M059J (cell line): ENCODE measurements at regions not wholly inside any gene's neighbourhood (a gene's known extent, or its start where the extent isn't known, plus 50 kb on each side); places are given as distances from the start of the nearest gene placed in this dataset.

Experiments
- DNase-seq: peaks from one replicate; pipeline ENCODE4 v3.0.0-alpha.2; 2012; ENCODE audit warnings: low read depth

DNA sequence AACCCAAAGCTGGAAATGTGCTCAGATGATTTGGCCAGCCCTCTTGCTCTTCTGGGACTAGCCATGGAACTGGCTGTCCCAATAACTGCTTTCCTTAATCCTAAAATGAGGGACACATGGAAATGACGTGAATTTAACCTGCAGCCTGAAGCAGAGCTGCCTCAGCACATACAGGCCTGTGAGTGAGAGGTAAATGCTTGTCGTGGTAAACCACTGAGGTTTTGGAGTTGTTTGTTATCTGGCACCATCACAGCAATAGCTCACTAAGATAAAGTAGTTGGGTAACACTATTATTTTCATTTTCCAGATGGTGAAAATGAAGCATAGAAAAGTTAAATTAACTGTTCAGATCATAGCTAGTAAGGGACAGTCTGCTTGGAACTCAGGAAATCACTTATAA lies 333.4 kb upstream of the CHD6 start:
- no peak for DNase-seq

DNA sequence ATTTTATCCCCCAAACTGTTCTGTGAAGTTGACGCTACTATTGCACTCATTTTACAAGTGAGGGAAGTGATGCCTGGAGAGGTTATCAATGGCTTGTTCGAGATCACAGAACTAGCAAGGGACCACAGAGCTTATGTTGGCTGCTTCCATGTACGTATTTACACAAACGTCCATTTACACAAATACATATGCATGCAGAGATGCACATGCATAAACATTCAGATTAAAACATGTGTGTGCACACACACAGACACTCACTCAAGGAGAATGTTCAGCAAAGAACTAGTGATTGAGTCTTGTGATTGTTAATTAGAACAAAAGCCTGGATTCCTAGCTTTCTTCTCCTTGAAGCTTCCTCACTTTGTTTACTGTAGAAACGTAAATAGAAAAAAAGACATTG lies 321.5 kb upstream of the CHD6 start:
- no peak for DNase-seq

DNA sequence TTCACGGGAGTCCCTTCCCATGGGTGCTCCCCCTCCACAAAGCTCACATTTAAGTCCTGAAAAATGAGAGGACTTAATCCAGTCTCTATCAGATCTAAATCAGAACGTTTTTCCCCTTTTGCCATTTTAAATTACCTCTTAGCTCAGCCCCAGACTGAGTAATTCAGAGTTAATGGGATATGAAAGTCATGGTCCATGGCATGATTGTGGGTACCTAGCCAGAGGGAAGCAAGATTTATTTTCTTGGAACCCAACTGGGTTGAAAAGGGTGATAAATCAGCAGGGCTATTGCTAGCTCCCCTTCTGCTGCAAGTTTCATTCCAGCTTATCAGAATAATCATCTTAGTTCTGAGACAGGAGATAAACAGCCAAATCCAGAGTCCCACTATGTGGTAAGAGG lies 320.2 kb upstream of the CHD6 start:
- no peak for DNase-seq

DNA sequence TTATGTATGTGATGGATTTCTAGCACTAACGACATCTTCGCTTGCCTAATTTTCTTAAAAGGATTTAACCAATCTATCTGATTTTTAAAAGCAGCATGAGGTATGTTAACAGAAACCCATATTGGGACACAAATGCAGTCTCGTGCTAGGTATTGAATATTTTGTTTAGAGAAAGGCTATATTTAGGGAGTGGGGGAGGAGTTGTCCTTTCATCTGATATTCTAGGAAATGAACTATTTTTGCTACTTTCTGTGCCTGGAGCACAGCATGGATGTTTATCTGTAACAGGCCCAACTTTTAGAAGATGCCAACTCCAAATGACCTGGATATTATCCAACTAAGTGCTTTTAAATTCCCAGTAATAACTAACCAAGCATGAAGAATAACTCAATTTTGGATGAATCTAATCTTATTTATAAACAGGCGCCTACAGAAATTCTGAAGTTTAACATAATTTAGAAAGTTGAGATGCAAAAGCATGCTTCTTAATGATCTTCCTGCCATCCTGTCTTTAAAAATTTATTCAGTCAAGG lies 317.1 kb upstream of the CHD6 start:
- no peak for DNase-seq

DNA sequence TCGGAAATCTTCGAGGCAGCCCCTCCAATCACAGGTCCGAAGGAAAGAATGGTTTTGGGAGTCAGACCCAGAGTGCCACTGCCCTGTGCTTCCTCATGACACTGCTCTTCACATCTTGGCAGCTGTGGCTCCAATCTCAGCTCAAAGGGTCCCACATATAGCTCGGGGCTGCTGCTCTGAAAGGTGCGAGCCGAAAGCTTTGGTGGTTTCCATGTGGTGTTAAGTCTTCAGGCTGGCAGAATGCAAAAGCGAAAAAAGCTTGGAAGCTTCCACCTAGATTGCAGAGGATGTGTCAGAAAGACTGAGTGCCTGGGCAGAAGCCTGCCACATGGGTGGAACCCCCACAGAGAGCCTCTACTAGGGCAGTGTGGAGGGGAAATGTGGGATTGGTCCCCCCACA lies 314.3 kb upstream of the CHD6 start:
- DNase-seq = no peak

DNA sequence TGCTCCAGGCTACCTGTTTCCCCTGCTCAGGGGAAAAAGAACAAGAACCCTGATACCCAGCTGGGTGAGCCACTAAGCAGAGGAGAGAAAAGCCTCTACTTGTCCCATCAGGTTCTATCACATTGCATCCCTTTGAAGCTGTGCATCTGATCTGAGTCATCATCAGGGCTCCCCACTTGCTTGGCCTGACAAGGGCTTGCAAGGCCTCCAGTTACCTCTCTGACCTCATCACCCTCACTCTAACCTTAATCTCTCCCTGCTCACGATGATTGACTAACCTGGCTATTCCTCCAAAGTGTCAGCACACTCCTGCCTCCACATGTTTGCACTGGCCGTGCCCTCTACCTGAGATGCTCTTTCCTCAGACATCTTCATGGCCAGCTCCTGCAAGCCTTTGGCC lies 309.5 kb upstream of the CHD6 start:
- no peak for DNase-seq

DNA sequence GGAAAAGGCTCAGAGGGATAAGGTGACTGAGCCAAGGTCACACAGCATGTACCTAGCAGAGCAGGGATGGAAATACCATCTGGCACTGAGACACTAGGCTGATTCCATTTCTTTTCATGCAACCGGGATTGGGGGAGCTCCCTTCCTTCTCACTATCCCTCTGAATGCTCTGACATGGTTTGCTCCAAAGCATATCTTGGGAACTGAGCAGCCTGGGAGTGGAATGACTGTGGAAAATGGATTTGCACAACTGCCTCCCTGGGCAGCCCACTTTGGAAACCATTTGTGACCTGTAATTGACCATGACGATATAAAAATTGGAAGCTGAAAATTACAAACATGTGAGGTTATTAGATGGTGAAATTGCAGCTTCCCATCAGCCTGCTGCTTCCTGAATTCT lies 309.0 kb upstream of the CHD6 start:
- DNase-seq = no peak

DNA sequence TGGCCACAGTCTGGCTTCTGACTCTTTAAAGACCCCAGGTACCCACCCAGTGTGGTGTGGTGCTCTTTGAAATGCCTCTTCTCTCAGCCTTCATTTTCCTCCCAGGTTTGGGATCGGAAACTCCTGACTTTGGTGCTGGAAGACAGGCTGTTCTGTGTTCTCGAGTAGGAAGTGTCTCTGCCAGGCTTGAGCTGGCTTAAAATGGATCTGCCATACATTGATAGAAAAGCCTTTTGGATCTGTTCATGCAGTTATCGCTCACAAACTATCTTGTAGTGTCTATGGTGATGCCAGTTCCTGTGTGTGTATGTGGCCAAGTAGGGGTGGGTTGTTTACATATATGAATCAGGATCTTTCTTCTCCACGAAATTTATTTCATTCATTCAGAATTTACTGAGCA lies 307.3 kb upstream of the CHD6 start:
- no peak for DNase-seq

DNA sequence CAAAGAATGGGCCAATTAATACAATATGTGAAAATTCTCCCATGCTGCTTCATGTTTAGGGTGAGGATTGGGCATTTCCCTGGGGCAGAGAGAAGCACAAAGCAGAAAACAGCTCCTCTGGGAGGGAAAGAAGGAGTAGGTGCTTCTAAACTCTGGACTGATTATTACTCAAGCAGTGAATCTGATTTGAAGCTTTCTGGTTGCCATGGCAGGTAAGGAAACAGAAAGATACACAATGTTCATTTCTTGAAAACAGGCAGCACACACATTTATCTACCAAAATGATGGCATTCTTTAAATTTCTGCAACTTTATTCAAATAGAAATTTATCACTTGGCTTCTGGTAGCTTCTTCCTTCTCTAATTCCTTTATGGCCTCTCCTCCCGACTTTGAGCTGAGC lies 305.4 kb upstream of the CHD6 start:
- DNase-seq = no peak

DNA sequence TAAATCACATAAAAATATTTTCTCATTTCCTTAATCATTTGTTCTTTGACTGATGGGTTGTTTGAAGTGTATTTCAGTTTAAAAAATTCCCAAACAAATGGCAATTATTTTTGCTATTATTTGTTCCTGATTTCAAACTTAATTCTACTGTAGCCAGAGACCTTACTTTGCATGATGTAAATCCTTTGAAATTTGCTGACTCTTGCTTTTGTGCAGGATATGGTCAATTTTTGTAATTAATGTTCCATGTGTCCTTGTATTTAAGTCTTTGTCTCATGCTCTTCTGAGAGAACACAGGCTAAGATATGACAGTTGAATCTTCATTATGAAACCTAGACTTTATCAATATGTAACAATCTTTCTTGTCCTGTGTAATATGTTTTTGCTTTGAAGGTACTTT lies 295.0 kb upstream of the CHD6 start:
- no peak for DNase-seq

DNA sequence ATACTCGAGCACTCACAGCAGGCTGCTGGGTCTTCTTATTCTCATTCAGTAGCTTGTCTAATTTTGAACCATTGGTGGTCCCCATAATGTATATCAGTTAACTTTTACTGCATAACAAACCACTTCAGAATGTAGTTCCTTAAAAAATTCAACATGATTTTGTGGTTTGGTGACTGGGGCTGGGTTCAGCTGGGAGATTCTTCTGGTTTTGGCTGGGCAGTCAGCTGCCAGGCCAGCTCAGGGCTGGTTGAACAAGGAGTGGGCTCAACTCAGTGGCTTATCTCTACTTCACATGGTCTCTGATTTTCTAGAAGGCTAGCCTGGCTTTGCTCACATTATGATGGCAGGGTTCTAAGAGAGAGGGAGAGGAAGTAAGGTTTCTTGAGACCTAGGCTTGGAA lies 292.4 kb upstream of the CHD6 start:
- DNase-seq = no peak

DNA sequence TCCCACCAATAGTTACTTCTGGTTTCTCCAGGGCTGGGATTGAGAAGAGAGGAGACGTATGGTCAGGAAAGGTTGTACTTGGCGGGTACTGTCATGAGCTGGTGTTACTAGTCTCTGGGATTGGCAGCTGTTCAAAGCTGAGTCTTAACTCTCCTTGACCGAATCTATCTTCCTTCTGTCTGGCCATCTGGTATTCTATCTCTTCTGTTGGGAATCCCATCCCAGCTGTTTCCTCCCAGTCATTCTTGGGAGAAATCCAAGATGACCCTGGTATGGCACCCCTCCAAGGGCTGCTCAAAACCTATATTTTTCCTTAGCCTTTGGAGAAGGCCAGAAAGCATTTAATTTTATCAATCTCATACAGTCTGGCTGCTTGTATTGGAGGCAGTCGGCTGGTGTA lies 287.0 kb upstream of the CHD6 start:
- DNase-seq = no peak

DNA sequence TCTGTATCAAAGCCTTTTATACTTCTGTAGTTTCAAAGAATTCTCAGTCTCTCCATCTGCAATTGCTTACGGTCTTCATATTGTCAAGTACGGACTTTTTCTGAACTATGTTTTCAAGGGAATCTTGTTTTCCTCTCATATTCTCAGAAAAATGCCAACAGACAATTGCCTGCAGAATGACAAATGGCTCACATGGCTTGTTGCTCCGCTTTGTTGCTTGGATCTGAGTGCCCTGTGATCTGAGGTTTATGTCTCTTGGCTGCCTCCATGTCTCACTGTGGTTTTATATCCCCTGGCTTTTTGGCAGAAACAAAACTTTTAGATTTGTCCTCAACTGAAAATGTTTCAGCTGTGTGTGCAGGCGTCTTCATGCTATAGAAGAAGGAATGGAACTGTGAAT lies 285.4 kb upstream of the CHD6 start:
- no peak for DNase-seq

DNA sequence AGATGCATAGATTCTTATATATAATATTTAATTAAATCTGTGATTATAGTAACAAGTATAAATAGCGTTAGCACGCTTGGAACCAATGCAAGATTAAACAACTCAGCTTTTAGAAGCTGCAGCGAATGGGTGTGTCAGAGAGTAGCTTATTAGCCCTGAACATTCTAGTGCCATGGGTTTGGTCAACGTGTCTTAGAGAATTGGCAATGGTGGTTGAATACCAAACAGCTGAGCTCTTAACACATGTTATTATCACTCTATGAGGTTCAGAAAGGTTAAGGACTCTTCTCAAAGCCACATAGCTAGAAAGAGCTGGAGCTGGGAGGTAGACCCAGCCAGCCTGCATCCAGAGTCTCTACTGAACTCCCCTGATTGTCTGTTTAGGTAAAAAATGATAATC lies 284.2 kb upstream of the CHD6 start:
- no peak for DNase-seq

DNA sequence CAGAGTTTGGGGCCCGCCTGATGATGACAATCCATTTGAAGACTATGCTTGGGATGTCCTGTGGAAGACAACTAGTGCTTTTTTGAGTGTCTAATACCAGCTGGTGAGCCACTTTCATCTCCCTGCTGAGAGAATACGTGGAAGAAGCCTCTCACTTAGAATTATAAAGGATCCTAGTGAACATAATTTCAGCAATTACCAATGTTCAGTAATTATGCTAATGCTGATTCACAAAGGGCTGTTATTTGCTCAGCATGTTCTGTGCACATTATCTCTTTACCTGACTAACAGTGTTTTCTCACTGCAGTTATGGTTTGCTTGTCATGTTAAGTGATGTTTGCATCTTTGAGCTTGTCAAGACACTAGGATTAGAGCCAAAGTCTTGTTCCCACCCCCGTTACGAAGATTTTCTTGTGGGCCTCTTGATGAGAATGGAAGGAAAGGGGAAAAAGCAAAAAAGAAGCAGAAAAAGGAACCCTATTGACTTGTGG lies 282.1 kb upstream of the CHD6 start:
- no peak for DNase-seq

DNA sequence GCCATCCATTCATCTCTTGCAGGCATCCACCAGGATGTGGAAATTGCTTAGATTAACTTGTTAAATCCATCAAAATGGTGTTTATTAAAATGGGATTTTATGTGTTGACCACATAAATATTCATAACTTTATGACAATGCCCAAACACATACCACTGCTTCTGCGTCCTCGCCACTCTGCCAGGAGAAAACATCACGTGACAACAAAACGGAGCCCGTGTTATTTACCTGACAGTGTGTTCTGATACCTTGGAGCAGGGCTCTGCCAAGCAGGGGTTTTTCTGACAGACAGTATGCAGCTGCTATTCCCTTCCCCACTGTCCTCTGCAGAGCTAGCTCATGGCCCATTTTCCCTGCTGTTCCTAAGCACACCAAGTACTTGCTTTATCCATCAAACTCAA lies 279.5 kb upstream of the CHD6 start:
- no peak for DNase-seq

DNA sequence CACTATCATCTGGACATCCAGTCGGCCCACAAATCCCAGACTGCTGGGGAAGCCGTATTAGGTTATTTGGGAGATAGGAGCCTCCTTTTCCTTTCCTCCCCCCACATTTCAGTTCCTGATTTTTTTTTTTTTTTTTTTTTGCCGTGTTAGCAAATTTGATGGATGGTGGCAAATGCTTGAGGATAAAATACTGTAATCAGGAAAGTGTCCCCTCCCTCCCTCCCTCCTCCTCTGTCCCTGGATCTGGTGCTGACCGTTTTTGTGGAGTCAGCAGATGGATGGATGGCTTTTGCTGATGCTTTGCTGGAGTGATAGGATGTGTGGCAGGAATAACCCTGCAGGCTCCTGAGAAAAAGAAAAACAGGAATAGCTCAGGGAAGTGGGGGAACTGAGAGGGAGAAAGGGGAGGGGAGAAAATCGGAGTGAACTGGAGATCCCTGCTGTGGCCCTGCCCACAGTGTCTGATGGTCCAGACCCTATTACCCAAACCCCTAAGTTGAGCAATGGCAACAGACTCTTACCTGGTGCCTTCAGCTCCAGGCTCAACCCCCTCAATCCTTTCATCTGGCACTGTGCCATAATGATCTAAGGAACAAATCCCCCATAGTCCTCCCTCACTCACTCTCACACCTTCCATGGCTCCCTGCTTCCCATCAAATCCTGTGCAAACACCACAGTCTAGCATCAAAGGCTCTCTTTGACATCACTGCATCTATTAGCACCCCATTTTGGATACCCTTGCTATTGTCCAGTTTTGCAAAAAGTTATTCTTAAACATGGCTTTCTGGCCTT lies 277.3 kb upstream of the CHD6 start:
- DNase-seq = no peak

DNA sequence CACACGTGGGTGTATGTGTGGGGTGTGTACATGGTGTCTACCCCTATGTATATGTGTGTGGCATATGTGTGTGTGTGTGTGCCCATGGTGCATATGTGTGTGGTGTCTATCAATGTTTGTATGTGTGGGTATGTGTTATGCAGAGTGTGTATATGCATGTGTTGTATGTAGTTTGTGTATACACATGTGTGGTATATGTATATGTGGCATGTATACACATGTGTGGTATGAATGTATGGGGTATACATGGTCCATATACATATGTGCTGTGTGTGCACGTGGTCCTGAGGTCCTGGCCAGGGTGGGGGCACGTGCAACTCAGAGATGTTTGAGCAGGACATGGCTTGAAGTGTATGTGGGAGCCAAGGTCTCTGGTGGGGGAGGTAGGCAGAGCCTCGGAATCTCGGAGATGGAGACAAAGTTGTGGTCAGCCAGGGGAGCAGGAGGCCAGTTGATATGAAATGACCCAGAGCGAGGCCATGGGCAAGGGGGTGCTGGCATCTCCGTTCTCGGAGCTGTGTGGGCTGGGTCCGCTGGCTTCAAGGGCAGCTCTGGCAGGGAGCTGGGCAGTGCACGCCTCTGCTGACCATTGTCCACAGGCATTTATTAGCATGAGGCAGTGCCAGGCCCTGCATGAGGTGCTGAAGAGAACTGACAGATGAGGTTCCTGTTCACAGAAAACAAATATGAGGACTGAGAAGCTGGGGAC lies 276.2 kb upstream of the CHD6 start:
- no peak for DNase-seq

DNA sequence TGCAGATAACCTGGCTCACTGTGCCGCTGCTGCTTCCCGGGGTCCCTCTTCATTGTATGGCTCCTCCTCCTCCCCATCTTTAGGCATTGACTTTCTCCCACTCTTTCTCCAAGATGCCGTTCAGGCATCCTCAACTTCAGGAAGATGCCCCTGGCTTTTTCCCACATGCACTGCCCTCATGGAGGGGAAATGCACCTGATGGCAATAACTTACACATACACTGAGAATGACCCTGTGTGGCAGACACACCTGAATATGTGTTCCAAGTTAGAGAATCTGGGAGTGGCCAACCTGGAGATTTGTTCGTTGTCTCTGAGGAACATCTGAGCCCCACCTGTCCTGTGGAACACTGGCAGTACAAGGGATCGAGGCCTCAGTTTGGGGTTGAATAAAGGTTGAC lies 273.9 kb upstream of the CHD6 start:
- no peak for DNase-seq

DNA sequence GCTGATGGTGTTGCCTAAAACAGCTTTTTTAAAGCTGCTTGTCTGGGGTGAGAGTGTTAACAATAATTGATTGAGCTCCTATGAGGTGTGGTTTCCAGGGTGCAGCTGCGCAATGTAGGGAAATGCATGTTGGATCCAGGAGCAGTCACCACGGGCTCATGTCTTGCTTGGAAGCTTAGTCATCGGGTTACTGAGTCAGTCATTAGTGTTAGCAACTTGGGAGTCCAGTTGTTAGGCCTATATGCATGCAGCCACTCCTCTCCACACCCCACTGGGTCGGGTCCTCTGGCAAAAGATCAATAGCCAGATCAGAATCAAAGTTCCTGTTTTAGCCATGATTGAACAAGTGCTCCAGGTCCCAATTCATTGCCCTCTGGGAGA lies 271.7 kb upstream of the CHD6 start:
- peak; percentile 7 for DNase-seq

DNA sequence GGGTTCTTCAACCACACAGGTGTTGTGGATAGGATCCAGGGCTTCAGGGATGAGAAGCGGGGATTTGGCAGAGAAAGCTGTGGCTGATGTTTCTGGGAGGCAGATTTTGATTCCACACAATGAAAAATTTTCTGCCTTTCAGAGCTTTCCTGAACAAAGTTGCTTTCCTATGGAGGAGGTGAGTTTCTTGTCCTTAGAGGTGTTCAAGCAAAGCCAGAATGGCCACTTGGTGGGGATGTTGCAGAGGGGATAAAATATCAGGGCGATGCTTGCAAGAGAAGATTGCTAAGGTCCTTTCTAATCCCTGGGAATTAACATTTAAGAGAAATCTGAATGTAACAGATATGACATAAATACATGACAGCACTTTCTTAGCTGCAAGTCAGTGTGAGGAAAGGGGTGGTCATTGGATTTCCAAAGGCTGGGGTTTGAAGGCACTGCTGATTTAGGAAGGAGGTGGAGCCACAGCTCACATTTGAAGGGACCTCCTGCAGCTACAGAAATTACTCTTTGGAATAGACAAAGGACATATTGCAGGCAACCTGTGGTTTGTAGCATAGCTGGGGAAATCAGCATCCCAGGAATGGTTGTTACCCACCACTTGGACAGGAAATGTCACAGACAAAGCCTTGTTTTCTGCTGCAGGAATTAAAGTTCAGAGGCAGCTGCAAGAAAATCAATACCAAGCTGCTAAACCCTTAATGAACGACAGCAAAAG lies 271.1 kb upstream of the CHD6 start:
- DNase-seq = peak; percentile 7

DNA sequence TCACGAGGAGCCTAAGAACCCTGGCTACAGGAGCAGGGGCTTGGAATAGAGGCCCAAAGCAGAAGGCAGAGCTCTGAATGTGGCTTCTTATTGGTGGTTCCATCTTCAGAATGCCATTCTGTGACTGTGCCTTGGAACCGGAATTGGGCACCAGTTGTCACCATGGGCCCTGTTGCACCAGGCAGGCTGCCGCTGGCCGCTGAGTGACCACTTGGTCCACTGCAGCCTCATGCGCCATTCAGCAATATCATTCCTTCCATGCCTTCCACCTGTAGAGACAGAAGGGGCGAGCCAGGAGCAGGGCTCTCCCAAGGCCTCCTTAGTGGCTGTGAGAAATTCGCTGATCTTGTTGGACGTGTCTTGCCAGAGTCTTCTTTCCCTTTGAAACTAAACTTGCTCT lies 270.3 kb upstream of the CHD6 start:
- no peak for DNase-seq

DNA sequence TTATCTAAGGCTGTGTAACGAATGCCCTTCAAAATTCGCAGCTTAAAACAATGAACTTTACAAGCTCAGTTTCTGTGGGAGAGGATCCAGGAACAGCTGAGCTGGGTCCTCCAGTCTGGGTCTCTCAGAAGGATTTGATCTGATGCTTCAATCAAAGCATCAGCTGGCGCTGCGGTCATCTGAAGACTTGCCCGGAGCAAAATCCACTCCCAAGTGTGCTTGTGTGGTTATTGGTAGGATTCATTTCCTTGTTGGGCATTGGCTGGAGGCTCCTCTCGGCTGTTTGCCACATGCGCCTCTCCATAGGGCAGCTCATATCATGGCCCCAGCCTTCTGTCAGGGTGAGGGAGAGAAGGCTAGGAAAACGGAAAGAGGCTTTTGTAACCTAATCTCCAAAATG lies 269.3 kb upstream of the CHD6 start:
- no peak for DNase-seq
